ENCODE measurements at regions not wholly inside any gene's neighbourhood (a gene's known extent, or its start where the extent isn't known, plus 50 kb on each side); places are given as distances from the start of the nearest gene placed in this dataset.
"Not testable (repeated sequence)": the region's sequence is repeated elsewhere in the genome, so short reads cannot be mapped to it uniquely, and the experiment has no call there.

- no peak for DNase-seq
These were observed 50.4 kb upstream of the CECR2 start for GRCh38 chr22:17318817-17319216.

GRCh38 chr22:17315310-17315709 lies 54.0 kb upstream of the CECR2 start:
- DNase-seq, result no peak

- no peak for DNase-seq
These were observed 54.8 kb upstream of the CECR2 start for GRCh38 chr22:17314487-17314886.

GRCh38 chr22:17313626-17314025 lies 55.6 kb upstream of the CECR2 start:
- DNase-seq, result no peak

GRCh38 chr22:17307566-17307965 lies 61.7 kb upstream of the CECR2 start:
- DNase-seq, result no peak

GRCh38 chr22:17305076-17305475 lies 64.2 kb upstream of the CECR2 start:
- no peak for DNase-seq

- peak in 5 of 6 experiments; percentile 16 to 50 (median 35) for DNase-seq
These were observed 65.2 kb upstream of the CECR2 start for GRCh38 chr22:17303840-17304779.

GRCh38 chr22:17303441-17303839 lies 65.8 kb upstream of the CECR2 start:
- DNase-seq, result no peak

GRCh38 chr22:17302616-17303015 lies 66.6 kb upstream of the CECR2 start:
- no peak for DNase-seq

GRCh38 chr22:17300926-17301325 lies 68.3 kb upstream of the CECR2 start:
- DNase-seq, result no peak

- peak in 3 of 6 experiments; percentile 1 to 13 (median 8) for DNase-seq
These were observed 70.3 kb upstream of the CECR2 start for GRCh38 chr22:17298805-17299502.

- DNase-seq, result no peak
These were observed 66.4 kb upstream of the ADA2 start for GRCh38 chr22:17285656-17286055.

GRCh38 chr22:17284888-17285287 lies 65.7 kb upstream of the ADA2 start:
- DNase-seq, result no peak

GRCh38 chr22:17284466-17284865 lies 65.2 kb upstream of the ADA2 start:
- DNase-seq, result no peak

- not testable (repeated sequence) for DNase-seq
These were observed 64.6 kb upstream of the ADA2 start for GRCh38 chr22:17283865-17284264.

GRCh38 chr22:17283423-17283822 lies 64.2 kb upstream of the ADA2 start:
- DNase-seq, result no peak

GRCh38 chr22:17281440-17281841 lies 62.2 kb upstream of the ADA2 start:
- DNase-seq, result peak in 2 of 6 experiments; percentile 27 to 41

GRCh38 chr22:17281026-17281425 lies 61.8 kb upstream of the ADA2 start:
- DNase-seq, result peak in 1 of 6 experiments; percentile 3

- no peak for DNase-seq
These were observed 53.3 kb upstream of the ADA2 start for GRCh38 chr22:17272511-17272991.

GRCh38 chr22:17271711-17272451 lies 52.6 kb upstream of the ADA2 start:
- no peak for DNase-seq

- no peak for DNase-seq
These were observed 50.5 kb upstream of the ADA2 start for GRCh38 chr22:17269607-17270261.

- DNase-seq, result no peak
These were observed 50.0 kb upstream of the ADA2 start for GRCh38 chr22:17269224-17269606.
